GM18508 (cell line): ENCODE measurements at regions not wholly inside any gene's neighbourhood (a gene's known extent, or its start where the extent isn't known, plus 50 kb on each side); places are given as distances from the start of the nearest gene placed in this dataset.
A peak's percentile ranks its signal among the peaks of the same experiment; 100 is the strongest.
"Not testable (repeated sequence)": the region's sequence is repeated elsewhere in the genome, so short reads cannot be mapped to it uniquely, and the experiment has no call there.

Source experiments
- ATAC-seq: cut with Tn5 transposase; IDR thresholded peaks from one replicate; pipeline ENCODE4 v1.9.1; 2021; ENCODE audit warnings: moderate number of reproducible peaks; ENCODE audit not compliant: insufficient read depth, unreplicated experiment

GRCh38 chr12:97968641-97969197 is 506.1 kb downstream of the RMST start:
- ATAC-seq = no peak

DNA sequence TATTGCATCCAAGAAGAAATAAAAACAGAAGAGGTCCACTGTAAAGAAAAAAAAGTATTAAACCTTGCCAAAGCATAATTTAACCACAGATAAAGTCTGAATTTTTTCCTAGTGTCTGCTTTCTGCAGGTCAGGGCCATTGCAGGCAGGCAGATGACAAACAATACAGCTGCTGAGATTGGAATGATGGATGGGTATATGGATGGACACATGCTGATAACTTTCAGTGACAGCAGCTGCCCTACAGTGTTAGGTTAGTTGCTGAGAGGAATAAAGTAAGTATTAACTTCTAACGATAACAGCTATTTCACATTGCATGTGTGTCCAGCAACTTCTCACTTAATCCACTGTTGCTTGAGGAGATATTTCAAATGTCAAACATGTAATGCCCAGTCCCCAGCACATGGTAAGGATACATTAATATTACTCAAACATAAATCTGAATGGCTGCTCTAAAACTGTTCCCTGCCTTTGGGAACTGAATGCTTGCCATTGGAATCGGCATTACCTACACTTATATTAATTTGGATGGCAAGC is 515.3 kb downstream of the RMST start:
- ATAC-seq = no peak

- no peak for ATAC-seq
These were observed 520.1 kb downstream of the RMST start for GRCh38 chr12:97982684-97983083.

- no peak for ATAC-seq
These were observed 521.2 kb downstream of the RMST start for GRCh38 chr12:97983796-97984195.

DNA sequence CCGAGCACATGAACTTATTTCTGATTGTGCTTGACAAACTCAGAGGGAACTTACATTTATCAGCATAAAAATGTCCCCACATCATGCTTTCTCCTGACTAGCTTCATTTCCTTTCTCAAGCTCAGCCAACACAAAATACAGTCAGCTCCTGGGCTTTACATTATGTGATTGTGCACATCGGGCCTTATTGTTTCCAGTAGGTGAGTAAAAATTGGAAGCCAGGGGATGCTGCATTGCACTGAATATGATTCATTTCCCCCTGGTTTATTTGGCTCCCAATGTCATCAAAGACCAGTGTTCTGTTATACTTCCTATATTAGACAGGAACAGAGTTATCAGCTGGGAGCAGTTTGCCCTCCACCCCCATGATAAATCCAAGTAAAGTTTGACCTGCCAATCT is 521.8 kb downstream of the RMST start:
- no peak for ATAC-seq

GRCh38 chr12:97984974-97985580 is 522.5 kb downstream of the RMST start:
- no peak for ATAC-seq

- no peak for ATAC-seq
These were observed 523.2 kb downstream of the RMST start for GRCh38 chr12:97985834-97986233.

- ATAC-seq = not testable (repeated sequence)
These were observed 526.0 kb downstream of the RMST start for GRCh38 chr12:97988588-97988987.

DNA sequence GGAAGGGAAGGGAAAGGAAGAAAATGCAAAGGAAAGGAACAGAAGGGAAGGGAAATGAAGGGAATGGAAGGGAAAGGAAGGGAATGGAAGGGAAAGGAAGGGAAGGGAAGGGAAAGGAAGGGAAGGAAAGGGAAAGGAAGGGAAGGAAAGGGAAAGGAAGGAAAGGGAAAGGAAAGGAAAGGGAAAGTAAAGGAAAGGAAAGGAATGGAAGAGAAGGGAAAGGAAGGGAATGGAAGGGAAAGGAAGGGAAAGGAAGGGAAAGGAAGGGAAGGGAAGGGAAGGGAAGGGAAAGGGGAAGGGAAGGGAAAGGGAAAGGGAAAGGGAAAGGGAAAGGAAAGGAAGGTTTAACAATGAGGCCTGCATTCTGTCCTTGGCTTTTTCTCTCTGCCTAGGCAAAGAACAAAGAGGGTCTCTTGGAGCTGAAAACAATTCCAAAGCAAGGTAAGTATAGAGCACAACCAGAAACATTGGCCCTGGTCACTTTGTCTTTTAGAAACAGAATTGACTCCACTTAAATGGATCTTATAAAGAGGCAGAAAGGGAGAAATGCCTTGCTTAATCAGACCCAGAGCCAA is 525.9 kb upstream of the TMPO start:
- ATAC-seq = no peak

DNA sequence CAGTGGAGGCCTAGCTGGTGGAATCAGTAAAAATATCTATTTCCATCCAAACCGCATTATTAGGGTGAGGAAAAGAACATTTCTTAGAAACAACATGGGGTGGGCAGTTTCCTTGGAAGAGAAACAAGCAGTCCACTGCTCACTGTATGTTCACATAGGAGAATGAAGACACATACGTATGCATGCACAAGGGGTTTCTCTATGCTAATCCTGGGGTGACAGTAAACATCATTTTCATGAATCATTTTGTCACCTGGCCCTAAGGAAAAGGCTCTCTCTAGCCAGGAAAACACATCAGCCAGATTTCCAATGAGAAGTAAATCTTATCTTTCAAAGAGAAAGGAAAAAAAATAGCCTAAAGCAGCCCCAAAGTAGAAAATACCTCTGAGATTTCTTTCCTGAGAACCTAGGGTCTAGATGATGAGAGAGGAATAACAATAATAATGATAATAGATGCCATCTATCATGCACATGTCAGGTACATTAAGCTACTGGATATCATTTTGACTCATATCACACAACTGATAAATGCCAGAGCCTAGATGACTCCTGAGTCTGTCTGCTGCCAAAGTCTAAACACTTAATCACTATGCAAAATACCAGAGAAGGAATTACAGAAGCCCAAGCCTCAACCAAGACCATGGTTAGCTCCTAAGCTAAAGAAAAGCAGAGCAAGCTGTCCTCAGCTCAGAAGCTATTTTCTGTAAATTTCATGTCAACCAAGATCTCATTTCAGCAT is 520.5 kb upstream of the TMPO start:
- no peak for ATAC-seq

DNA sequence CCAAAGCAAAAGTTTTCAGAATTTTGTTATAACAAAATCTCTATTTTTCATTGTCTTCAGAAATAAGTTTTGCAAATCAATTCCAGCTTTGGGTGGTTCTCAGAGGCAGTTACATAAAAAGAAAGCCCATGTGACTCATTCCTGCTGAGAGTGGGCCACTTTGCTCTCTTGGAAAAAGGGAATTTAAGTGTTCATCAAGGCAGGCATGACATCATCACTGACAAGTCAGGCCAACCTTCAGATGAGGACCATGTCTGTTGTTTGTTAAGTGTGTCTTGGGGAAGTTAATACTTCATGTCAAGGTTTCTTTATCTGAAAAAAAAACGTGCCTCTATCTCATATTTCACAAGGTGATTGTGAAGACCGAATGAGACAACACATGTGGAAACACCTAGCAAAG is 519.8 kb upstream of the TMPO start:
- no peak for ATAC-seq

DNA sequence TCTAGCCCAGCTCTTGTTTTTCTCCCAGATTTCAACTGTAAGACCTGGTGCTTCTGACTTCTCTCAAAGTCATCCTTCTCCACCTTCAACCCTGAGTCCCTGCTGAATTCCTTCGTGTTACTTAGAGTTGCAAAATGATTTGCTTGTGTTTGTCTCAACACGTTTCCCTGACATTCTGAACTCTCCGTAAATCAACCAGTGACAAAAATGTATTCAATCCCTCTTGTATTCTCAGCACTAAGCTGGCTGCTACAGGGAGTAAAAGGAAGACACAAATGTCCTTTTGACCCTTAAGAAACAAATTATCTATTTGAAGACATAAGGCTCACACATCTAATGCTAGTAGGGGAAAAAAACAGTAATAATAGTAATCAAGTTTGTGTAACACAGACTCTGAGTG is 514.0 kb upstream of the TMPO start:
- ATAC-seq = no peak

DNA sequence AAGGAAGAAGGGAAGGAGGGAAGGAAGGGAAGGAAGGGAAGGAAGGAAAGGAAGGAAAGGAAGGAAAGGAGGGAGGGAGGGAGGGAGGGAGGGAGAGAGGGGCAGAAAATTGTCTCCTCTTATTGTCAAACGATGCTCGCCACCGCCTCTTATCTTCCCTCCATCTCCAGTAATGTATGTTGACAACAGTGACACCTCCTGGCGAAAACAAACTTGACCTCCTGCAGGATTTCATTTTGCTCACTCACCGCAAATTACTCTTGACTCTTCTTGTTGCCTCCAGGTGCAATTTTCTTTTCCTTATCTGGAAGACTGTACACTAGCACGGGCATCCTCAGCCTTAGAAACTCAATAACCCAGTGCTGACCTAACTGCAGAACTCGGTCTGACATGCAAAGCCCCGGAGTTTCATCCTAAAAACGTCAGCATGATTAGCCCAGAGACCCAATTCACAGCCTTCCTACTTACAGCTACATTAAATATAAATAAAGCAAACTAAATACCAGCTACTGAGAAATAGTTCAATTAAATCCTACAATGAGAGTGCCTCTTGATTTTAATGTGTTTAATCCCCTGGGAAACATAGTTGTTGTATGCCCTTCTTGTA is 512.4 kb upstream of the TMPO start:
- peak; percentile 58 for ATAC-seq

DNA sequence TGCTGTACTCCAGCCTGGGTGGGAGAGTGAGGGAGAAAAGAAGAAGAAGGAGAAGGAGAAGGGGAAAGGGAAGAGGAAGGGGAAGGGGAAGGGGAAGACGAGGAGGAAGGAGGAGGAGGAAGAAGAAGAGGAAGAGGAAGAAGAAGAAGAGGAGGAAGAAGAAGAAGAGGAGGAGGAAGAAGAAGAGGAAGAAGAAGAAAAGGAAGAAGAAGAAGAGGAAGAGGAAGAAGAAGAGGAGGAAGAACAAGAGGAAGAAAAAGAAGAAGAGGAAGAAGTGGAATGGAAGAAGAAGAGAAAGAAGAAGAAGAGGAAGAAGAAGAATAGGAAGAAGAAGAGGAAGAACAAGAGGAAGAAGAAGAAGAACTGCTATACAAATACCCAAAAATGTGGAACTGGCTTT is 507.4 kb upstream of the TMPO start:
- ATAC-seq = no peak

DNA sequence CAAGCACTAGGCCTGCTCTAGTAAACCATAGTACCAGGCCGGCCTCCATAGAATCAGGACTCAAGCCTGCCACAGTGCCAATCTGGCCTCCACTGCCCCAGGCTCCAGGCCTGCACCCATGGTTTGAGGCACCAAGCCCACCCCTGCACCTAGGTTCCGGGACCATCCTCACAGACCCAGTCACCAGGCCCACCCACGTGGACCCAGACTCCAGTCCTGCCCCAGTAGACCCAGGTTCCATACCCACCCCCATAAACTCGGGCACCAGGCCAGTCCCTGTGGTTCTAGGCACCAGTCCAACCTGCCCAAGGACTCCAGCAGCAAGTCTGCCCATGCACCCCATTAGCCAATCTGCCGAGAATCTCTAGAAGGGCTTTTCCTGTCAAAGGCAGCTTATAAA is 501.8 kb upstream of the TMPO start:
- no peak for ATAC-seq

DNA sequence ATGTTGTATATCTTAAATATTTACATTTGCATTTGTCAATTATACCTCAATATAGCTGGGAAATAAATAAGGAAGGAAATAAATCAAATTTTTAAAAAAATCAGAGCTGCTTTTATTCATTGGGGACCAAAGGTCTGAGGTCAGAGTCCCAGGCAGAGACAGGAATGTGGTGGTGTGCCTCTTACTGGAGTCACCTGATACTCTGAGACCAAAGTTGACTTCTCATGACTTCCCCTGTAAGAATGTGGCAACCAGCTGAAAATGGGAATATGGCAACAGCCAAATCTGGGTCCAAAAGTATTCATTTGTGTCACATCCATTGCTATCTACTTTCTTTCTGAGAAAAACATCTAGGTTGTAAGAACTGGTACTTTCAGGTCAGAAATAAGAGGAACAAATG is 496.6 kb upstream of the TMPO start:
- ATAC-seq = no peak

DNA sequence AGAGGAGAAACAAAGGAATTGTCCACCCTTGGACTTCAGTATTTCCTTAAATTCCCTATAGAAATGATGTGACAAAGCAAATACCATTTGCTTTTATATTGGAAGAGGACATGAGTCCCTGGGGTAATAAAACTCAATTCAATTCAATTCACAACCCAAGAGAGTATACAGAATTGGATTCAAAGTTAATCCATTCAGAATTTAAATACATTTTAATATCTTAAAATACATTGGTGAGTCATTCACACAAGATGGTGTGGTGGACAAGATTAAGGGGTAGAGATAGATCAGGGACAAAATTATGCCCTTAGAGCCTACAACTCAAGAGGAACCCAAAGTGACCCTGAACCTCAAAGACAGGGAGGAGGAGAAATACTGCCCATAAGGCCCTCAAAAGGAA is 495.0 kb upstream of the TMPO start:
- ATAC-seq = no peak

GRCh38 chr12:98022961-98023360 is 492.4 kb upstream of the TMPO start:
- ATAC-seq = no peak

GRCh38 chr12:98037401-98038140 is 477.8 kb upstream of the TMPO start:
- ATAC-seq = no peak

GRCh38 chr12:98042668-98043067 is 472.7 kb upstream of the TMPO start:
- no peak for ATAC-seq
